ENCODE measurements at regions not wholly inside any gene's neighbourhood (a gene's known extent, or its start where the extent isn't known, plus 50 kb on each side); places are given as distances from the start of the nearest gene placed in this dataset.

DNA sequence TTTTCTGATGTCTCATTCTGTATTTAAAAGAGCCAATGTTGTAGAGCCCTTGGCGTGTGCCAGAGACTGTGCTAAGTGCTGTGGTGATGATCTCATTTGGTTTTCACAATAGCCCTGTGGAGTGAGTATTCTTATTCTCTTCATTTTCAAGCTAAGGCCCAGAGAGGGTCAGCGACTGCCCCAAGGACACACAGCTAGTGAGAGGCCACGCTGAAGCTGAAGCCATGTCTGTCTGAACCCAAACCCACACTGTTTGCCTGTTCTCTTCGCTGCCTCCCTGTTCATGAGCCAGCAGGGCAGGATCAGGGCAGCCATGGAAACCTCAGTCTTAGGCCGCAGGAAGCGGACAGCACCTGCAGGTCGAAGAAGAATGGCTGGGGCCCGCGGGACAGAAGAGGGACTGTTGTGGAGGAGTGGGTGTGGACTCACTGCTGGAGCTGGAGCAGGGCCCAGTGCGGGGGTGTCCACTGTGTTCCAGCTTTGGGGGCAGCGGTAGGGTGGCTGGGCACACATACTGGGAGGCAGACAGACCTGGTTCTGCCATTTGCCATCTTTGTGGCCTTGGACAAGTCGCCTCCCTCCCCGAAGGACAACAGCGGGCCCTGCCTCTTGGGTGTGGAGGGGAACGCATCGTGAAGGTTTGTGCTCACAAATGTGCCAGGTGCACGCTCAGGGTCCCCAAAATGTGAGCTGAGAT lies 257.9 kb upstream of the MVB12B start:
- no peak for TF ChIP-seq EZH2 (IDR thresholded peaks at IDR 0.05; ENCODE audit: borderline replicate concordance, insufficient read depth, low read depth, low read length, poor library complexity, severe bottlenecking)
- no peak for TF ChIP-seq CTCF (IDR thresholded peaks at IDR 0.05)
- H3K36me3 ChIP-seq (replicated peaks in 1 of 2; ENCODE audit: control extremely low read depth in 1 of 2, control insufficient read depth in 1 of 2, extremely low read depth in 1 of 2, insufficient read depth in 2 of 2, low read length in 1 of 2) = no peaks in the 10 kb centered on the region
- ChIA-PET POLR2A (no interaction called here), CTCF (no interaction called here)
- H3K27ac ChIP-seq (ENCODE audit: low read length in 2 of 2) = no peak overlapping the region
- H3K9me3 ChIP-seq (ENCODE audit: control extremely low read depth in 1 of 3, control insufficient read depth in 2 of 3, insufficient read depth in 1 of 3, low read length in 2 of 3) = peaks cover 0 to 4% (median 0%) of the 10 kb centered on the region in 3 donors
- Mint-ChIP-seq H3K27ac (no peak overlapping the region), H3K4me3 (no peak overlapping the region), H3K9me3 (ENCODE audit: insufficient read depth) (no peaks in the 10 kb centered on the region), H3K4me1 (no peaks in the 10 kb centered on the region), H3K27me3 (peaks cover 20% of the 10 kb centered on the region)
- no peak overlapping the region for H3K9ac ChIP-seq (ENCODE audit: low read length)
- H2AFZ ChIP-seq (ENCODE audit: insufficient read depth, low read depth, low read length, poor library complexity, severe bottlenecking) = no peak overlapping the region
- H4K20me1 ChIP-seq (ENCODE audit: control insufficient read depth, insufficient read depth, low read length, poor library complexity, severe bottlenecking) = no peaks in the 10 kb centered on the region
- DNase-seq (no peak), ATAC-seq (ENCODE audit: low read depth) (no peak)
- intact Hi-C loops (cut with micrococcal nuclease) = no loop called here
- H3K4me3 ChIP-seq (ENCODE audit: control extremely low read depth in 1 of 5, extremely low read depth in 1 of 5, insufficient read depth in 1 of 5, low read depth in 2 of 5, low read length in 4 of 5) = no peak overlapping the region
- 89% methylated on average over 15 of the region's 17 CpGs for WGBS (ENCODE audit: insufficient coverage)
- peaks cover 0 to 10% (median 0%) of the 10 kb centered on the region in 4 experiments for H3K27me3 ChIP-seq (replicated peaks in 1 of 4; ENCODE audit: control extremely low read depth in 1 of 4, control insufficient read depth in 3 of 4, insufficient read depth in 4 of 4, low read length in 3 of 4)
- H3K4me2 ChIP-seq (replicated peaks; ENCODE audit: low read depth, low read length, poor library complexity, severe bottlenecking) = no peak overlapping the region
- H3K79me2 ChIP-seq (ENCODE audit: control insufficient read depth, insufficient read depth, low read length) = no peaks in the 10 kb centered on the region
- H3K4me1 ChIP-seq (ENCODE audit: control insufficient read depth in 2 of 2, insufficient read depth in 2 of 2, low read length in 2 of 2) = no peaks in the 10 kb centered on the region

DNA sequence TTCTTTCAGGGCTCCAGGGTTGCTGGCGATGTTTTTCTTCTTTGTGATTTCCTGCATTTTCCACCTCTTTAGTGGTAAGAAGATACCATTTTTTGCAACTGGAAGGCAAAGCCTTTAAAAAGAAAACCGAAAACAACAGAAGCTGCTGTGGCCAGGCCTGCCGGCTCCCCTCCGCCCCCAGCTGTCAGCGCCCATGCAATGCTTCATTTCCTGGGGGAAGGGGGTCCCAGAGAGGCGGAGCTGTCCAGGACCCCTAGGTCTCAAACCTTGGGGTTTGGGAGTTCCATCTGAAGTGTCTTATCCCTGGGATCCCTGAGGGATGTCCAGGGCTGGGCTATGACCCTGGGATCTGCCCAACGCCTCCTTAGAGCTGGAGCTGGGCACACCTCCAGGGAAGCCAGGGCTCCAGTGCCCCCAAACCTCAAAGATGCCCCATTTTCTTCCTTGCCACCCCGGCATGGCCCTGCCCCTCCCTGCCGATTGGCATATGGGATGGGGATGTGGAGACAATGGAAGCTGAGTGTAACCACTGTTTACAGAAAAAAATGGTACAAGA lies 257.2 kb upstream of the MVB12B start:
- Histone ChIP-seq H3K9ac (ENCODE audit: low read length) (no peak overlapping the region), H4K20me1 (ENCODE audit: control insufficient read depth, insufficient read depth, low read length, poor library complexity, severe bottlenecking) (no peaks in the 10 kb centered on the region), H3K36me3 (replicated peaks in 1 of 2; ENCODE audit: control extremely low read depth in 1 of 2, control insufficient read depth in 1 of 2, extremely low read depth in 1 of 2, insufficient read depth in 2 of 2, low read length in 1 of 2) (no peaks in the 10 kb centered on the region), H3K4me1 (ENCODE audit: control insufficient read depth in 2 of 2, insufficient read depth in 2 of 2, low read length in 2 of 2) (no peaks in the 10 kb centered on the region), H3K27me3 (replicated peaks in 1 of 4; ENCODE audit: control extremely low read depth in 1 of 4, control insufficient read depth in 3 of 4, insufficient read depth in 4 of 4, low read length in 3 of 4) (peaks cover 0 to 13% (median 0%) of the 10 kb centered on the region in 4 experiments), H3K79me2 (ENCODE audit: control insufficient read depth, insufficient read depth, low read length) (no peaks in the 10 kb centered on the region), H3K27ac (ENCODE audit: low read length in 2 of 2) (no peak overlapping the region), H2AFZ (ENCODE audit: insufficient read depth, low read depth, low read length, poor library complexity, severe bottlenecking) (no peak overlapping the region), H3K9me3 (ENCODE audit: control extremely low read depth in 1 of 3, control insufficient read depth in 2 of 3, insufficient read depth in 1 of 3, low read length in 2 of 3) (peaks cover 0 to 4% (median 0%) of the 10 kb centered on the region in 3 donors), H3K4me3 (ENCODE audit: control extremely low read depth in 1 of 5, extremely low read depth in 1 of 5, insufficient read depth in 1 of 5, low read depth in 2 of 5, low read length in 4 of 5) (no peak overlapping the region), H3K4me2 (replicated peaks; ENCODE audit: low read depth, low read length, poor library complexity, severe bottlenecking) (no peak overlapping the region)
- H3K27me3 Mint-ChIP-seq = peaks cover 20% of the 10 kb centered on the region
- H3K27ac Mint-ChIP-seq = no peak overlapping the region
- ChIA-PET CTCF (no interaction called here), POLR2A (no interaction called here)
- TF ChIP-seq EZH2 (IDR thresholded peaks at IDR 0.05; ENCODE audit: borderline replicate concordance, insufficient read depth, low read depth, low read length, poor library complexity, severe bottlenecking) (no peak), CTCF (IDR thresholded peaks at IDR 0.05) (no peak)
- no peaks in the 10 kb centered on the region for H3K4me1 Mint-ChIP-seq
- no peaks in the 10 kb centered on the region for H3K9me3 Mint-ChIP-seq (ENCODE audit: insufficient read depth)
- no peak overlapping the region for H3K4me3 Mint-ChIP-seq
- no peak for ATAC-seq (ENCODE audit: low read depth)
- 52% methylated on average over 6 of the region's 9 CpGs for WGBS (ENCODE audit: insufficient coverage)
- DNase-seq = no peak
- intact Hi-C loops (cut with micrococcal nuclease) = no loop called here
